ENCODE measurements at regions not wholly inside any gene's neighbourhood (a gene's known extent, or its start where the extent isn't known, plus 50 kb on each side); places are given as distances from the start of the nearest gene placed in this dataset.
A peak's percentile ranks its signal among the peaks of the same experiment; 100 is the strongest.
"Not testable (repeated sequence)": the region's sequence is repeated elsewhere in the genome, so short reads cannot be mapped to it uniquely, and the experiment has no call there.

GRCh38 chr7:114364151-114364550 is 50.5 kb upstream of the FOXP2 start:
- FAIRE-seq = no peak

- no peak for FAIRE-seq
Observed at GRCh38 chr7:114363292-114363691, 51.3 kb upstream of the FOXP2 start.

GRCh38 chr7:114358911-114359310 is 55.7 kb upstream of the FOXP2 start:
- FAIRE-seq = no peak

DNA sequence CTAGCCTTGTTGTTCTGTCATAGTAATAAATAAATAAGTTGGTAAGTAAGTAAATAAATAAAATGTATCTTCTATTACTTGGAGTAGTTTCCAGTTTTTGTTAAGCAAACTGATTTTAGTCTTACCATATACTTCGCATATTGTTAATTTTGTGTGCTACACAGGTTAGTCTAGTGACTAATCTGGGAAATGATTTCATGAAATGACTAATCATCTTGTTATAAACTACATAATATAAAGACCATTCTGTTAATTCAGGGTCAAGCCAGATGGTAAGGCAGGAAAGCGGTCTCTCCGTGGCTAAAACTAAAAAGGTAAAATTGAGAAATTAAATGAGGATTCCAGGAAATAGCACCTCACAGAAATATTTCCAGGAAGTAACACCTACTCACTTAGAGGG is 58.5 kb upstream of the FOXP2 start:
- no peak for FAIRE-seq

- no peak for FAIRE-seq
Observed at GRCh38 chr7:114354306-114354705, 60.3 kb upstream of the FOXP2 start.

DNA sequence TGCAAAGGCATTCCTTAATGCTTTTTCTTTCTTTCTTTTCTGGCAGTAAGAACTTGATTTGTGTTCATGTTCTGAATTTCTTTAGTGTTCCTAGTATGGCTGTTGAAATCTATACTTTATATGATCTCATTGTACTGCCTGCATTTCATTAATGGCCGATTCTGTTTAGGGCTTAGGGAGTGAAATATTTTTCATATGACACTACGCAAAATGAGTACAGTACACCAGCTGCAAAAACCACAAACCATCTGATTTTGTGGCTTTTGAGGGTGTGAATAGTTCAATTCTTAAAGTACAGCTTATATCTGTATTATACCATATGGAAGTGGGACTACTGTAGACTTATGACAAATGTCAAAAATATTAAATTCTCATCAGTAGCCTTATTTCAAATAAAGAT is 69.1 kb upstream of the FOXP2 start:
- no peak for FAIRE-seq

DNA sequence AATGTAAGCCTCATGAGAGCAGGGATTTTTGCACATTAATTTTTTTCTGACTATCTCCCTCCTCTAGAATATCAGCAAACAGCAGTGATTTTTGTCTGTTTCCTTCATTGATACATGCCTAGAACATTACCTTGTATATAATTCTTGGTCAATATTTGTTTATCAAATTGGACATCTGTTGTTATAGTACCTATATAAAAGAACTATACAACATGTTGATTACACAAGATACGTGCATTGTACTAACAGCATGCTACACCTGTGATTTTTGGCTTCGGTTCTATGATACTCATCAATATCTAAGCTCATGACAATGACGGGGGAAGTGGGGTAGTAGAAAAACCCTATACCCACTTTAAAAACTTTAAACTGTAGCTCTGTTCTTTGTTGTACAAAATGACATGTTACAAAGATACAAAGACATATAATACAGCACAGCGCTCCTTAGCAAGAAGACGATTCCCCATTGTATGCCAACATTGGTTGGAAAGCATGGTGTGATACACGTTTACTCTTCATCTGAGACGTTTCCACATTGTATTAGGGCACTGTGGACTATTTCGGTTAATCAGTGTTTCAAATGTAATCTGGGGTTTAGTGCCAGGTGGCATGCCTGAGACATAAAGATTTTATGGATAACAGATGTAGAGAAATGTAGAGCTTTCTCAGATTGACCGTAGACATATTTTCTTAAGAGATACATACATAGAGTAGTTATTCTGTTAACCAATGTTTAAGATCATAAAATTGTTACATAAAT is 70.5 kb upstream of the FOXP2 start:
- FAIRE-seq = no peak

DNA sequence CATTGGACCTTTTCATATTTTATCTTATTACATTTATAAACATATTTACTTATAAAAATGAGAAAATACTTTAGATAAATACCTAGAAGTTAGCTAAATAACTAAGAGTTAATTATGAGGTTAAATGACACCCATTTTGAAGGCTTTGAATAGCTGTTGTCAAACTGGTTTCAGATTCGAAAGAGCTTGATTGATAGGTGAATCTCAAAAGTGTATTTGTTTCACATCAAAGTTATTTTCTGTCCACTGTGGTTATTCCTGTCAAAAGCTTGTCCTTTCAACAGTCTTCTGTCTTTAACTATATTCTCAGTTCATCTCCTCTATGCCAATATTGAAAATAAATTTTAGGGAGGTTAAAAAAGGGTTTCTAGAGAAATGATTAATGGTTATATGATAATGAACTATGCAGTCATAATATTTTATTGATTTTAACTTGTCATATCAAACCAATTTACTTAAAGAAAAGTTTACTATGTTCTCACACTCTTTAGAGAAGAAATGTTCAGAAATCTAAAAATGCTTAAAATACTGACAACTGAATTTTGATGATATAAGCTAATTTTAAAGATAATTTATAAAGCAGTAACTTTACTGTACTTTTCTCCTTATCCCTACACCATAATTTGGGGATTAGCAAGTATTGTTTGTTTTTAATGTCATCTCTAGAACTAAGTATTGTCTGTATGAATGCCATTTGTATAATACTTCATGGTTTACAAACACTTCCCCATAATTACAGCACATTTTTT is 72.0 kb upstream of the FOXP2 start:
- peak; percentile 62 for FAIRE-seq

- no peak for FAIRE-seq
Observed at GRCh38 chr7:114341648-114342047, 73.0 kb upstream of the FOXP2 start.

GRCh38 chr7:114334989-114335388 is 79.6 kb upstream of the FOXP2 start:
- FAIRE-seq = no peak

GRCh38 chr7:114329458-114329857 is 85.2 kb upstream of the FOXP2 start:
- FAIRE-seq = not testable (repeated sequence)

DNA sequence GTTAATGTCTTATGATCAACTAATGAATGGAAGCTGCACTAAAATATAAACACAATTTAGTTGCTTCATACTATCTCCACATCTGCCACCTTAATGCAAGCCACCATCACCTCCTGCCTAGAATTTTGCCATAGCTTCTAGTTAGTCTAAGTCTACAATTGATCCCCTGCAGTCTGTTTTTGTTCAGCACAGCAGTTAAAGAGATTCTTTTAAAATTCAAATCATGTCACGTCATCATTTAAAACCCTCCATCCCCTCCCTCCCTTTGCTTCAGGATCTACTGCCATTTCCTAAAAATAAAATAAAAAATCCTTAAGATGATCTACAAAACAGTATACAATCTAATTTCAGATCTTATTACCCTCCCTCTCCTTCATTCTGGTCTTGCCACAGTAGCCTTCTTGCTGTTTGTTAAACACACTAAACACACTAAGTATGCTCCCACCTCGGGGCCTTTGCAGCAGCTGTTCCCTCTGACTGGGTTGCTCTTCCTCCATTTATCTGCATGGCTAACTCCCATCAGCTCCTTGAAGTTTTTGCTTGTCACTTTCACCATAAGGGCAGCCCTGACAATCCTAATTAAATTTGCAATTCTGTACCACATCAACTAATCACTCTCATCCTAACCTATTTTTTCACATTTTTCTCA is 97.0 kb upstream of the FOXP2 start:
- no peak for FAIRE-seq

GRCh38 chr7:114312649-114313048 is 102.0 kb upstream of the FOXP2 start:
- FAIRE-seq = no peak

DNA sequence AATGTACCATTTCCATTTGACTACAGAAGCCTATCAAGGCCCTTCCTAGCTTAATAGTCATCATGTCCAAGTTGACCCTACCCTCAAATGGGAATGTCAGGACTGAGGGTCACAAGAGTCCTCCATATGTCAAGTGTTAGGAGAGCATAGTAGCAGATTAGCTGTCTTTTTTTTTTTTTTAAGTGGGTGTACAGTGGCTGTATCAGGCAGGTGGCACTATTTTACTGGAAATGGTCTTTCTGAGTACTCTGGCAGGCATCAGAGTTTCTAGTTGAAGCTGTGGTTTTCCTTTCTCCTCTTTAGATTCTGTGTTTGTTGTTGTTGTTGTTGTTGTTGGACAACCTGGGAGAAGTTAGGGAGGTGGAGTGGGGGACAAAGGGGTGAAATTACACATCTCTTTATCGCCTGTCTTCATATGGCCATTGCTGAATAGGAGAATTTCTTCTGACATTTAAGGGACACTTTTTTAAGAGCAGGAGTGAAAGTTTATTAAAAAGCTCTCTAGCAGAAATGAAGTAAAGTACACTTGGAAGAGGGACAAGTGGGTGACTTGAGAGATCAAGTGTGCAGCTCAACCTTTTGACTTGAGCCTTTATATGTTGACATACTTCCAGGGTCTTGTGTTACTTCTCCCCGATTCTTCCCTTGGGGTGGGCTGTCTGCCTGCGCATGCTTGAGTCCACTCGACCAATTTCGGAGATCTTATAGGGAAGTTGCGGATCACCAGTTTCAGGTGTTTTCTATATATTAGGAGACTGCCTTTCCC is 104.1 kb upstream of the FOXP2 start:
- no peak for FAIRE-seq

- no peak for FAIRE-seq
Observed at GRCh38 chr7:114309729-114310128, 104.9 kb upstream of the FOXP2 start.

DNA sequence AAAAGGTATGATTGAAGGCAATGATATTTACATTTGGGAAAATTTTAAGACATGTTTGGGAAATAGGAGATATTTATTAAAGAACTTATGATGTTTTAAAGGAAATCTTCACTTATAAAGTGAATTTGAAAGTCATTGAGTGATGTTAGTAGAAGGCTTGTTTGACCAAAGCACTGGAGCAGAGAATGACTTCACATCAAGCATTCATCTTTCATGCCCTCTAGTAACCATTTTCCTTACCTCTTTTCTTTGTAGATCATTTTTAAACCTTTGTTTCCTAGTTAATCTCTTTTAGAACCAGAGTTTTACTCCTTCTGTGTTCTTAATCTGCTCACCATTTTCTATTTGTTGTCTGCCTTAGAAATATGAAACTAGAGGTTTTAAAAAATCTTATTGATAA is 111.3 kb upstream of the FOXP2 start:
- FAIRE-seq = no peak

- FAIRE-seq = no peak
Observed at GRCh38 chr7:114302858-114303257, 111.8 kb upstream of the FOXP2 start.

GRCh38 chr7:114298011-114298410 is 116.6 kb upstream of the FOXP2 start:
- no peak for FAIRE-seq

- FAIRE-seq = no peak
Observed at GRCh38 chr7:114297121-114297520, 117.5 kb upstream of the FOXP2 start.

DNA sequence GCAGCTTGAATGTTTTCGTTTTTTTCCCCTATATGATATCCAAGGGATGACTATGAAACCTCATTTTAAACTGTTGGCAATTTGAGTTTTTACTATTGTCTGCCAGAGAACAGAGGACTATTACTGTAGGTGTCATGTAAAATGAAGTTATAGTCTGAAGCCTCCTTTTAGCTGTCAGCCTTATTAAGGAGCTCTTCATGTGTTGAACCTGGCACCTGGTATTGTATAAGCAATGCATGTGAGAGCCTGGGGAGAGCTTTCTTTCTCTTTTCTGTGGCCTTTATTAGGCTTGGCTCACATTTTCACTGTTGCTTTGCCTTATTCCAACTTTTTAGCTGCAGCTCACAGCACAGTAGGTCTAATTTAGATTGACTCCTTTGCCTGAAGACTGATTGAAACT is 119.1 kb upstream of the FOXP2 start:
- no peak for FAIRE-seq

GRCh38 chr7:114294036-114294435 is 120.6 kb upstream of the FOXP2 start:
- no peak for FAIRE-seq

GRCh38 chr7:114293289-114294012 is 121.2 kb upstream of the FOXP2 start:
- no peak for FAIRE-seq
